GM19025 (cell line): ENCODE measurements at regions not wholly inside any gene's neighbourhood (a gene's known extent, or its start where the extent isn't known, plus 50 kb on each side); places are given as distances from the start of the nearest gene placed in this dataset.

Experiments used
- ATAC-seq: cut with Tn5 transposase; IDR thresholded peaks from one replicate; pipeline ENCODE4 v1.9.1; 2021; ENCODE audit warnings: mild to moderate bottlenecking, low read depth, moderate library complexity; ENCODE audit not compliant: unreplicated experiment

DNA sequence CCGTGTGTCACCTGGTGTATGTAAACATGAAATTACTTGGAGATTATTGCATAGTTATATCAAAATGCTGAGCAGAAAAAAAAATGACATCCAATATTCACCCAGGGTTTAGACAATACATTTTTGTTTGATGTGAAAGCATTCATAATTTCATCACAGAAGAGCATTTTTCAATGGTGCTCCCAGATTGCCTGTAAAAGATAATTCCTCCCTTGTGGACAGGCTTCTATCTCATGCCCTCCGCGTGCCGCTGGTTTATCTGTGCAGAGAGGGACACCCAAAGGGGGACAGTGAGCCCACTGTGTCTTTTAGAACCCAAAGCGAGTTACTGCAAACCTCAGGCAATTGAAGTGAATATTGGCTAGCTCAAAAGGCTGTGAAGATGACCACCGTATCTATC is 126.2 kb upstream of the KLF6 start:
- ATAC-seq, result no peak

DNA sequence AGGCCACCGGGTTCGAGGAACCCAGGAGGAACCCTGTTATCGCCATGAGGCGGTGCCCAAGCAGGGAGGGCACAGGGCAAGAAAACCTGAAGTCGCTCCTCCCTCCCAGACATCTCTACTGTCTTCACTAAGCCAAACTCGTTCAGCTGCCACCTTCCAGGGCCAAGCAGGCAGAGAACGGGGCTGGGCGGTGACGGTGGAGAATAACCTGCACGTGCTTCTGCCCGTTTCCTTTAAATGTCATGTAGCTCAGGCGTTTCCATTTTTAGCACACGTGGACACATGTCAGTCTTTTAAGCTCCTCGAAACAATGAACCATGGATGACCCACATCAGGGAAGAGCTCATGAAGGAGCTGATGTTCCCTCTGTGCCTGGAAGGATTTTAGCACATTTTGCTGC is 124.3 kb upstream of the KLF6 start:
- no peak for ATAC-seq

DNA sequence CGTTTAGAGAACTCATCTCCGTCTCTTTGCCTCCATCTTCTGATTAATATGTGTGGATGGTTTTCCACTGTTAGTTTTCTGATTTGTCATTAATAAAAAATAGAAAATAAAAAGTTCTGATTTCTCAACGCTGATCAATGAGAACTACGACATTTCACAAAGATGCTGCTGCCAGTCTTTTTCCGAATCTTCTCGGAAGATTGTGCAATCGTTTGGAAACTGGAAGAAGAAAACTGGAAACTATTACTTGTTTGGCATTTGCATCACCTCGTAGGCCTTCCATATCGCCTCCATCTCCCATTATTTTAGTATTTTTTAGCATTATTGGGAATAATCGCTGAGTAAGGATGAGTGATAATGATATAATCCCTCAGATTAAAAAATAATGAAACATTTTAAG is 123.2 kb upstream of the KLF6 start:
- ATAC-seq, result no peak

DNA sequence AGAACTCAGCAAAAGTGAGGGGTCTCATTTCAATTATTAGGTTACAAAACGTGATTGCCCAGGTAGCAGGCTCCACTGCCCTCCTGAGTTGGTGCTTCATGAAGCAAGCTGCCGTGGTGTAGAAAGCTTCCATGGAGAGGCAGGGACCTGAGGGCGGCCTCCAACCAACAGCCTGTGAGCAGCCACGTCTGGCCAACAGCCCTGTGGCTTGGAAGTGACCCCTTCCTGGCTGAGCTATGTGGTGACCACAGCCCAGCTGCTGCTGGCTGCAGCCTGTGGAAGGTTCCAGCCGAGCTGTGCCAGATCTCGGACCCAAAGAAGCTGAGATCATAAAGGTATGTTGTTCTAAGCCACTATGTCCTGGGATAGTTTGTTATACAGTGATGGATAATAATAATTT is 122.5 kb upstream of the KLF6 start:
- no peak for ATAC-seq

DNA sequence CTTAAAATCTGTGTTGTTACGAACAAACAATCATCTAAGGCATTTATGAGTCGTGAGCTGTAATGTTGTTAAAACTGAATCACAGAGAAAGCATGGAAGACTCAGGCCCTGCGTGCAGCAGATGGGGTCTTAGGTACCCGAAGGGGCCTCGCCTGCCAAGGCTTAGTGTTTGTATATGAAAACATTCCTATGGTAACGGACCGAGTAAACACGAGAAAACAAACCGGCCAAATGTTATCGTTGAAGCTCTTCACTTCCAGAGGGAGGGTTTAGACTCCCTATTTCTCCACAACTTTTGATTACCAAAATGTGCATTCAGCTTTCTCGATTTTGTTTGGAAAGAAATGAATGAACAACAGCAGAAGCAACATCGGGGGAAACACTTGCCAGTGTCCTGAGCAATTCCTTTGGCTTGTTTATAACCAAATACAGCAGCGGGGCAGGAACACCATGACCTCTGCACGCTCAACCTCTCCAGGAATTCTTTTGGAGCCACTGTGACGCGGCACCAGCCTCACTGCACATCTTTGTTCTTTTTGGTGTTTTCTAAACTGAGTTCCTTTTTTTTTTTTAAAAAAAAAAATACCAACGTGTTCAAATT is 121.6 kb upstream of the KLF6 start:
- ATAC-seq, result no peak

DNA sequence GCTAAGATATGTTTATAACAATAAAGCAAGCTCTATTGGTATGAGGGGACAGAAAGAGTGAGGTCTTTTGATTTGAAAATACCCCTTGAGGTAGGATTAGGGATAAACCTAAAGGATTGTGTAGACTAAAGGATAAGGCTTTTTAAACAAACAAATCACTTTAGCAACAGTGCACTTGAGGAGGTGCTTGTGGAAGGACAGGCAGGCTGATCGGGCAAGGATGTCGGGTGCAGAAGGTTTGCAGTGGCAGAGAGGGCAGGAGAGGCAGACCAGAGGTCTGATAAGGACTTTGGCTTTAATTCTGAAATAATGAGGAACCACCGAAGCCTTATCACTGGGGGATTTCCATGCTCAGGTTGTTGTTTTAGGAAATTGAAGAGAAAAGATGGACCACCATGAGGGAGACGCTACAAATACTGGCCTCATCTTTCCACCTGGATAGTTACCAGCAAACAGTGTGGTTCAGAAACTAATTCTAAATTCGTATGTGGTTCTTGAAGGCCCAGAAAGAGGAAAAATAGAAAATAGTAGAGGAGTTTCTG is 119.5 kb upstream of the KLF6 start:
- no peak for ATAC-seq

DNA sequence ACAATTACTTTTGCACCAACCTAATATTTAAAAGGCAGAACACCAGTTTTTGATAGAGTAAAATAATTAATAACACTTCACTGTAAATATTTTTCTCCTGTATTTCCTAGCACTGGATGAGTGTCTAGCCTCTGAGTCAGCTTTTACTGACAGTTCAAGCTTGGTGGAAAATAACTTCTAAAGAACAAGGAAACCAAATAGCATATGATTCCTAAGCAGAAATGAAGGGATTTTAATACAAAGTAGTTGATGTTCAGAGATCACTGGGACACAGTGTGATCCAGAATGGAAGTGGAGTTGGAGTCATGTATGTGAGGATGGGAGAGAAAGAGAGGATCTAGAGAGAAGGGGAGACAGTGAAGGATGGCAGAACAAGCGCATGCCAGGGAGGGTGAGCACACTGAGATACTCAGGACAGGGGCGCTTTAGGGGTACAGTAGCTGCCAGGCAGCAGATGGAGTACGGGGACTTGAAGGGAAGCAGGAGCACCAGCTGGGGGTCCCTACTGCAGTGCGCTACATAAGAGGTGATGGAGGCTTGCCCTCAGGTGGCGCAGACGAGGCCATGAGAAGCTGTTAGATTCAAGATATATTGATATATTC is 117.9 kb upstream of the KLF6 start:
- ATAC-seq, result peak; percentile 28

DNA sequence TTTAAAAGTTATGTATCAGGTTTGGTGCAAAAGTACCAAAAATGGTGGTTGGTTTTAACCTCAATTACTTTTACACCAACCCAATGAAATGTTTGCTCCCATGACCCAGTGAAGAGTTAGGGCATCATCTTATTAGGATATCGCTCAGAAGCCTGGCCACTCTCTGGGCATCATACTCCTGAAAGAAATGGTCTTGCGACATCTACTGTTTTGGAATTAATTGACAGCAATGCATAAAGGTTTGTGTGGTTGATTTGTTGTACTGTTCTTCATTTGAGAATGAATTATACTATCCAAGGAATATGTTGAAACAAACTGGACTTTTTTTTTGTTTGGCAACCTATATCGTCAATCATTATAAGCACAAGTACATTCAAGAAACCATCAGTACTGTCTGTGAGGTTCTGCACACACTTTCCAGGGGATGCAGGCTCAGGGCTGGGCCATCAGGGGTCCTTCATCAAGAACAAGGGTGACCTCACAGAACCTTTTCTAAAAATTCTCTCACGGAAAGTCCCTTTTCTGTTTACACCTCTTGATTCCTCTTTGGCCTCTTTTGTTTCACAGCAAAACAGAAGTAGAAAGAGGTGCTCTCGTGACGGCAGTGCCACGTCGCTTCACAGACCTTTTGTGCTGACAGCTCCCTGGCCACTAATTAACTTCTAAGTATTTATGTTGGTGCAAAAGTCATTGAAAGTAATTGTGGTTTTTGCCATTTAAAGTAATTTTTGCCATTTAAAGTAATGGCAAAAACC is 117.2 kb upstream of the KLF6 start:
- ATAC-seq, result peak; percentile 96

DNA sequence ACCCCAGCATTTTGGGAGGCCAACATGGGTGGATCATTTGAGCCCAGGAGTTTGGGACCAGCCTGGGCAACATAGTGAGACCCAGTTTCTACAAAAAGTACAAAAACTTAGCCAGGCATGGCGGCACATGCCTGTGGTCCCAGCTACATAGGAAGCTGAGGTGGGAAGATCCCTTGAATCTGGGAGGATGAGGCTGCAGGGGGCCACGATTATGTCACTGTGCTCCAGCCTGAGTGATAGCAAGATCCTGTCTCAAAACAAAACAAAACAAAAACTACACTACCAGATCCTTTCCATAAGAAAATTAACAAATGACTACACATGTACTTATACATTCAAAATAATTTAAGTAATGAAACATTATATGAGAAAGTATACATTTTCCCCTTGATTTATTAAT is 116.4 kb upstream of the KLF6 start:
- no peak for ATAC-seq

DNA sequence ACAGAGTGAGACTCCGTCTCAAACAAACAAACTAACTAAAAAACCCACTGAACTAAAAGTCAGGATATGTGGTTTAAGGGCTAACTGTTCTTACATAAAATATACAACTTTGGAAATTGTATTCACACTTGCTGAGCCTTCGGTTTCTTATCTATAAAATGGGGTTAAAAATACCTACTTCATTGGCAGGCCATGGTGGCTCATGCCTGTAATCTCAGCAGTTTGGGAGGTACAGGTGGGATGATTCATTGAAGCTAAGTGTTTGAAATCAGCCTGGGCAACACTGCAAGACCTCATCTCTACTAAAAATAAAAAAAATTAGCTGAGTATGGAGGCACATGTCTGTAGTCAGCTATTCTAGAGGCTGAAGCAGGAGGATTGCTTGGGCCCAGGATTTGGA is 115.4 kb upstream of the KLF6 start:
- no peak for ATAC-seq

DNA sequence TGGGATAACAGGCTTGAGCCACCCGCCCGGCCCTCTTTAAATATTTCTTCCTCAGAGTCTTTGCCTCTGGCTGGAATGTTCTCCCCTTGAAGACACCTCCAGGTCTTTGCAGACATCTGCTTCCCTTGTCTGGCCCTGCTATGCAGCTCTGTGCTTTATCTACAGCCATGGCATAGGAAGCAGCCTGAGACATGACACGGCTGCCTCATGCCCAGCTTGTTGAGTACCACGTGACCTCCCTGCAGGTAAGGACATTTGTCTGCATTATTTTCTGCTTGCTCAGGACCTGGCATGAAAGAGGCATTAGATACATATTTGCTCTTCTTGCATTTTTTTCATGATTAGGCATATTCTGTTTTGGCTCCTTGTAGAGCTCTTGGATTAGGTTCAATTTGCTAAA is 113.8 kb upstream of the KLF6 start:
- ATAC-seq, result no peak

DNA sequence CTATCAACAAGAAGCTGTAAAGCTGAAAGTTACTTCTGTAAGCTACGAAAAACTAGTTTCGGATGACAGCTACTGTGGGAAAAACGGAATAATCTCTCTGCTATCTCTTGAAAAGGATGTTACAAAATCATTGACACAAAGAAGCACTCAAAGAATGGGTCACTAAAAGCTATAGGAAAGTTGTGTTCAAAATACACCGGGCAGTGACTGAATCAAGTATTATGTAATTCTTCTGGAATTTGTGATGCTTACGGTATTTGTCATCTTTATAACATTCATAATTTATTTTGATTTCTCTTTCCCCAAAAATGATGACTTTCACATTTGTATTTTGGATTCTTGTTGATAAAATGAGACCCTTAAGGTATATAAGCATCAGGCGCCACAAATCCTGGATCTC is 112.1 kb upstream of the KLF6 start:
- ATAC-seq, result no peak

DNA sequence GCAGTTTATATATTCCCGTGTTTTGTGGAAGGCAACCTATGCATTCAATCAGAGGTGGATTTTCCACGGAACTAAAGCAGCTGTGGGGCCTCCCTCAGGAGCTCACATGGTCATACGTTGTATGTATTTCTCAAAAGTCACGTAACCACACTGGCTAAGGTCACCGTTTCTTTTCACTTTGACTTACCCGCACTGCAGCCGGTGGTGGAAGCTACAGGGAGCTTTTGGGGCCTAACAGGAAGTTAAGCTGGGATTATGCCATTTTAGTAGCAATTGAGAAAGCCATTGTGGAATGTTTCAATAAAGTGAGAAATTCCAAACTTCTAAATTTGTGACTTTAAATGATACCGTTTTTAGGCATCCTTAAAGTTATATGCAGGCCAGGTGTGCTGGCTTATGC is 111.2 kb upstream of the KLF6 start:
- no peak for ATAC-seq

DNA sequence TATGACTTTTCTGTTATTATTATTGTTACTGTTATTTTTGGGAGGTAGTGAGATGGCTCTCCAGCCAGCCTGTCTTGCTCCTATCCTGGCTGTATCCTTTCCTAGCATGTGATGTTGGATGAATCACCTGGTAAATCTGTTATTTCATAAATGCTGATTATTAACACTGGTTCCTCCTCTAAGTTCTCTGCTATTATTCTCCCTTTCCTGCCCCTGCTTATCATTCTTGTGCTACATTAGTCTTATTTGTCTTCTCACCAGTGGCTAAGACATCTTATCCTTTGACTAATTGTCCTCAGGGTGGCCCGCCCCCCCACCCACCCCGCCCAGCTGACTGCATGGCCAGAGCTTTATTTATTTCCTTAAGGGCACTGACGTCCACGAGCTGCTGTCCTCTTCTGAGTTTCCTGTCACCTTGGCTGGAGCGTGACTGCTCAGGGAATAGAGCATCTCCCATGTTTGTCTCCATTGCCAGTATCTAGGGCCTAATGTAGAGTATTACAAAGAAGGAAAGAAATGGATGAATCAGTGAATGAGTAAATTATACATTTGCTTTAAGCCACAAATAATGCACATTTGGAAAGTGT is 110.1 kb upstream of the KLF6 start:
- ATAC-seq, result no peak

DNA sequence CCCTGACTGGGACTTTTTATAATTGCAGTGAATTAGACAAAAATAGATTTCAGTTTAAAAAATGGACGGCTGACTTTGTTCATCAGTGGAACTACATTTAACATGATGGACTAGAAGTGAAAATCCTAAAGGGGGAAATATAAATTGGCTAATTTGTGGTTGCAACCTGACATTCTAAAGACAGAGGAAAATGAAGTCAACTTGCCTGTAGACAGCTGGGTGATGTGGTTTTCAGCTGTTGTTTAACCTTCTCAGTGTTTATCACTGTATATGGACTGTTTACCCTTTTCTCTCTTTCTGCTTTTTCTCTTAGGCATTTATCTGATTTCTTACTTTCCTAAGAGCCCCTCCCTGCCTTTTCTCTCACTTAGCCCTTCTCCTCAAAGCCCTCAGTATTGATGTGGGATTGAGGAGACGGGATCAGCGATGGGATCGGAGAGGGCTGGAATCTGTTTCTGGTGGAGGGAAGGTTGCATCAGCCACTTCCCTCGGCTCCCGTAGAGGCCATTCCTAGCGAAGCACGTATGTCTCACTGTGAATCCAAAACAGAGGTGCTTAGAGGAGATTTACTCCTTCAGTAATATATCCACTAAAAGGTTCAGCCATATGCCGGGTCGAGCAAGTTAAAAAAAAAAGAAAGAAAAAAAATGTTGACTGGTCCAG is 109.0 kb upstream of the KLF6 start:
- ATAC-seq, result no peak

DNA sequence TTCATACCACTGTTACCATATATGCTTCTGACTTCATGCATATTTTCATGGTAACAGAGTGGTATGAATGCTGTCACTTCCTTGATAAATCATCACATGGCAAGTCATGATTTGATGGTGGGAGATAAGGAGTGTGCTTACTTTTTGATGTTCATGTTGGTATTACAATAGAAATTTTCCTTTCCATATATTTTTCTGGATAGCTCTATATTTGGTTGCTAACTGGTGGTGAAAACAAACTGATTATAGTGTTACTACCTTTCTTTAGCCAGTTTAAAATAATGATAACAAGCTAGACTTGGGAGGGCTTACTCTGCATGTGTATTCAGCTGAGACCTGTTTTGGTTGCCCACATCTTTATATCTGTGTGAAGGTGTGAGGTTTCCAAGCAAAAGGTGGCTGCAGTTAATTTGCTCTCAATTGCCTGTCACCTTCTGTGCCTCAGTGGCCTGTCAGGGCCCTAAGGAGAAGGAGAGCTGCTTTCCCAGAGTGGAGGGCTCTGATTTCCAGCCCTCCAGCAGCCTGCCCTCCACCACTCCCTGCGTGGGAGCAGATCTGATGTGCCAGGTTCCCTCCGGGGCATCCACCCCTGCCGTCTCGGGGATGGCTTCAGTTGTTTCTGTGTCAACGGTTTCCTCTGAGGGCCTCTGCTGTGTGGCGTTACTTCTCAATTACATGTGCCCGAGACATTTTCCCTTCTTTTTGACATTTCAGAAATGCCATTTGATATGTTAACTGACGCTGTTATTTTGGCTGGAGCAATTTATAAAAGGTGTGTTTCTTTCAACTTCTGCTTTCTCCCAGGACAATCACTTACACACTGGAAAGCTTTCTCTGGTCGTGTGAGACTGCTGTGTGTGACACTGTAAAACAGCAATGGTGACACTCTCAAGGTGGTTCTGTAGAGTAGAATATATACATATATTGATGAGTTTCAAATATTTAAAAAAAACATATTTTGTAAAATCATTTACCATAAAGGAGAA is 107.7 kb upstream of the KLF6 start:
- ATAC-seq, result no peak

DNA sequence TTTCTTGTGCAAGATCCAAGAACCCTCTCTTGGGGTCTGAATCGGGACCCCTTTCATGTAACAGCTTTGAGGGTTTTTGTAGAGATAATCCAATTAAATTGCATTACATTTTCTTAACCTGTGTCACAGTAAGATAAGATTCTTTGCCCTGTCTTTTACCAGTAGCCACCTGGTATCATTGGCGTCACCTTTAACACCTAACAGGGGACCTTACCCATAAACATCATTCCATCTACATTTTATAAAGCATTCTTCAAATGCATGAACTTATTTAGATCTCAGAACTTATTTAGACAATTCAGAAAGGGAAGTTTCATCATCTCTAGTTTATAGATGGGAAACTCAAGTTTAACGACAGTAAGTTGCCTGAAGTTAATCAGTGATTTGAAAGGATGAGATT is 106.4 kb upstream of the KLF6 start:
- ATAC-seq, result no peak

DNA sequence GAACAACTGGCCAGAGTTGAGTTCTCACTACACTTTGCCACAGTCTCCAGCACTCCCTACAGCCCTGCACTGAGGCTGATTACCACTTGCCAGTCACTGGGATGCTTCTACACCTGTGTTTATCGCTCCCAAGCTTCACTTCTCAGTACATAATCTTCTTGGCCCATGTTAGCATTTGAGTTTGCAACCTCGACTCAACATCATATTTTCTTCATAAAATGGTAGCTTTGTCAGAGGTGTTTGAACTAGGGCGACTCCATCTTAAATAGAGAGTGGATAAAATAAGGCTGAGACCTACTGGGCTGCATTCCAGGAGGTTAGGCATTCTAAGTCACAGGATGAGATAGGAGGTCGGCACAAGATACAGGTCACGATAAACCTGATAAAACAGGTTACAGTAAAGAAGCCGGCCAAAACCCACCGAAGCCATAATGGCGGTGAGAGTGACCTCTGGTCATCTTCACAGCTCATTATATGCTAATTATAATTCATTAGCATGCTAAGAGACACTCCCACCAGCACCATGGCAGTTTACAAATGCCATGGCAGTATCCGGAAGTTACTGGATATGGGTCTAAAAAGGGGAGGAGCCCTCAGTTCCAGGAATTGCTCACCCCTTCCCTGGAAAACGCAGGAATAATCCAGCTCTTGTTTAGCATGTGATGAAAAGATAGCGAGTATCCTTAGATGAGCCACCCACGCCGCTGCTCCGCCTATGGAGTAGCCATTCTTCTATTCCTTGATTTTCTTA is 105.8 kb upstream of the KLF6 start:
- no peak for ATAC-seq

DNA sequence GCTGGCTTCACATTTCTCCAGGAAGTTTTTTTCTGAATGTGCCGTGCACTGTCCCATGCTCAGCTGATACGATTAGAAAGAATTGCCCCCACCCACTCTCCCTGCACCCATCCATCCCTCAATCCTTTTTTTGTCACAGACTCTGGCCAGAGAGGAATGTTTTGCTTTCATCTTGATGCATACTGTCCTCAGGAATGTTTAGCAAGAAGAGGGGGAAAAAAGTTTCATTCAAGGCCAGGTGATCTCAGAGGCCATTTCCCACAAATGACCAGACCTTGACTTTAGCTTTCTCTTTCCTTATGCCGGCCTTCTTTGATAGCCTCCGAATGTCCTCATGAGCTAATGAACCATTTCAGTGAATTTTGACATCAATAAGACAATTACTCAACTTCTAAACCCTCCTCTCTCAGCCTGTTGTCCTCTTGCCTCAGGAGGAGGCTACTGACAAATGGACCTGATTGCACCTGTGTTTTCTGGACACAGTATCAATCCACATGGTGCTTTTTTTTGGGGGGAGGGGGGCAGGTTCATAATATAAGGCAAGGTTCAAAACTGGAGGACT is 105.0 kb upstream of the KLF6 start:
- no peak for ATAC-seq
